ENCODE measurements at regions not wholly inside any gene's neighbourhood (a gene's known extent, or its start where the extent isn't known, plus 50 kb on each side); places are given as distances from the start of the nearest gene placed in this dataset.

DNA sequence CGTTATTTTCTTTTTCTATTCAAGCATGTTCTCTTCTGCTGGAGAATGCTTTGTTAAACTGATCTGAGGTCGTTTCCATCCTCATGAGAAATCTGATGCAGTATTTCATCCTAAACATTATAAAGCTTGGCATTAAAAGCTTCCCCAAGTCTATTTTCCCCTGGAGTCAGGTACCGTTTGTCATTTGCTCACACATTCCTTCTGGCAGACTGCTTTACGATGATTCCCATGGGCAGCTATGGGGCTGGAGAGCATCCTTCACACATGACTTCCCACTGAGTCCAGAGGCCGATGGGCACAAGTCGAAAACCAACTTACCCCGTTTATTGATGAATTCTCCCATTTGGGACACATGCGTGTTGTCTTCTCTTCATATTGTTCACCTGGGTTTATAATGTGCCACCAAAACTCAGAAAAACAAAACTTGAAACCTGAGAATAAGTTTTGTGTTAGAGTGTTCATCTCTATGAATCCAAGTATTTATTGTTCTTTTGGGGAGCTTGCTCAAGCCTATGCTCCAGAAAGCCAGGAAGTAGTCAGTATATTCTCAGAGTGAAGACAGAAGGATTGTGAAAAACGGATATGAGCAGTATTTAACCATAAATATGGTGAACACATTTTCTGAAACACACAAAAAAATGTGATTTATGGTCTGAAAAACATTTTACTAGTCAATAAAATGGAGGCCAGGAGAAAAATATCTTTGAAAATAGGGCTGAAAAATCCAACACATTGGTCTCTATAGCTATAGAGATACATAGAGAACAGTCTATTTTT is 298.8 kb upstream of the NOCT start:
- TF ChIP-seq, protein P1, sequence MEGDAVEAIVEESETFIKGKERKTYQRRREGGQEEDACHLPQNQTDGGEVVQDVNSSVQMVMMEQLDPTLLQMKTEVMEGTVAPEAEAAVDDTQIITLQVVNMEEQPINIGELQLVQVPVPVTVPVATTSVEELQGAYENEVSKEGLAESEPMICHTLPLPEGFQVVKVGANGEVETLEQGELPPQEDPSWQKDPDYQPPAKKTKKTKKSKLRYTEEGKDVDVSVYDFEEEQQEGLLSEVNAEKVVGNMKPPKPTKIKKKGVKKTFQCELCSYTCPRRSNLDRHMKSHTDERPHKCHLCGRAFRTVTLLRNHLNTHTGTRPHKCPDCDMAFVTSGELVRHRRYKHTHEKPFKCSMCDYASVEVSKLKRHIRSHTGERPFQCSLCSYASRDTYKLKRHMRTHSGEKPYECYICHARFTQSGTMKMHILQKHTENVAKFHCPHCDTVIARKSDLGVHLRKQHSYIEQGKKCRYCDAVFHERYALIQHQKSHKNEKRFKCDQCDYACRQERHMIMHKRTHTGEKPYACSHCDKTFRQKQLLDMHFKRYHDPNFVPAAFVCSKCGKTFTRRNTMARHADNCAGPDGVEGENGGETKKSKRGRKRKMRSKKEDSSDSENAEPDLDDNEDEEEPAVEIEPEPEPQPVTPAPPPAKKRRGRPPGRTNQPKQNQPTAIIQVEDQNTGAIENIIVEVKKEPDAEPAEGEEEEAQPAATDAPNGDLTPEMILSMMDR (IDR thresholded peaks at IDR 0.05; ENCODE audit: extremely low read depth in 1 of 2, insufficient read depth in 1 of 2, low read depth in 1 of 2, low read length in 2 of 2) = no peak
- TF ChIP-seq POLR2A (IDR thresholded peaks at IDR 0.05; ENCODE audit: low read depth, low read length) (no peak), EZH2 (IDR thresholded peaks at IDR 0.05; ENCODE audit: borderline replicate concordance, low read depth, low read length, severe bottlenecking) (no peak)
